ENCODE measurements at regions not wholly inside any gene's neighbourhood (a gene's known extent, or its start where the extent isn't known, plus 50 kb on each side); places are given as distances from the start of the nearest gene placed in this dataset.

- Histone ChIP-seq H3K4me2 (ENCODE audit: low read depth, low read length) (no peak overlapping the region), H3K4me3 (replicated peaks in 1 of 3; ENCODE audit: insufficient read depth in 1 of 3, low read depth in 2 of 3, low read length in 3 of 3) (no peak overlapping the region), H3K9me3 (ENCODE audit: low read length) (peaks cover 12% of the 10 kb centered on the region), H3K36me3 (replicated peaks in 1 of 2; ENCODE audit: control insufficient read depth in 1 of 2, insufficient read depth in 2 of 2, low read length in 2 of 2) (no peaks in the 10 kb centered on the region), H2AFZ (ENCODE audit: low read length) (no peak overlapping the region), H3K9ac (ENCODE audit: insufficient read depth, low read depth, low read length) (no peak overlapping the region), H3K27ac (ENCODE audit: extremely low read length, insufficient read depth, low read length) (no peak overlapping the region), H3K27me3 (ENCODE audit: control insufficient read depth in 1 of 2, insufficient read depth in 2 of 2, low read length in 2 of 2) (no peaks in the 10 kb centered on the region), H4K20me1 (ENCODE audit: insufficient read depth, low read length) (no peaks in the 10 kb centered on the region), H3K4me1 (ENCODE audit: insufficient read depth, low read length) (no peaks in the 10 kb centered on the region), H3K79me2 (ENCODE audit: insufficient read depth, low read length) (no peaks in the 10 kb centered on the region)
- ATAC-seq (no peak), FAIRE-seq (no peak), DNase-seq (ENCODE audit: low spot score) (no peak)
- TF ChIP-seq ZNF17 (CRISPR knock-in tag; IDR thresholded peaks at IDR 0.05) = no peak
- TF ChIP-seq JUN (CRISPR knock-in tag; IDR thresholded peaks at IDR 0.05) = no peak
- ChIA-PET POLR2A (no interaction called here), CTCF (ENCODE audit: low intra/inter-chr PET ratio, low total read pairs) (no interaction called here)
- in situ Hi-C loops (cut with HindIII; ENCODE audit: extremely low pct_ligation_motif_present, low pct_unique_long_range_greater_than_20kb) (no loop called here), intact Hi-C loops (cut with micrococcal nuclease; ENCODE audit: unreplicated experiment) (no loop called here)
- BruUV-seq (replicated peaks) = no TSS peak
- WGBS (ENCODE audit: low lambda C conversion rate) = 7% methylated on average over 5 of the region's 5 CpGs
These were observed 833.6 kb upstream of the AGA start for GRCh38 chr4:178275671-178276360.

- Histone ChIP-seq H3K27me3 (ENCODE audit: control insufficient read depth in 1 of 2, insufficient read depth in 2 of 2, low read length in 2 of 2) (no peaks in the 10 kb centered on the region), H3K4me1 (ENCODE audit: insufficient read depth, low read length) (no peaks in the 10 kb centered on the region), H4K20me1 (ENCODE audit: insufficient read depth, low read length) (no peaks in the 10 kb centered on the region), H3K9ac (ENCODE audit: insufficient read depth, low read depth, low read length) (no peak overlapping the region), H3K27ac (ENCODE audit: extremely low read length, insufficient read depth, low read length) (no peak overlapping the region), H3K36me3 (replicated peaks in 1 of 2; ENCODE audit: control insufficient read depth in 1 of 2, insufficient read depth in 2 of 2, low read length in 2 of 2) (no peaks in the 10 kb centered on the region), H2AFZ (ENCODE audit: low read length) (no peak overlapping the region), H3K9me3 (ENCODE audit: low read length) (peaks cover 4% of the 10 kb centered on the region; the same call in 1 of the 2 replicates), H3K4me2 (ENCODE audit: low read depth, low read length) (no peak overlapping the region), H3K79me2 (ENCODE audit: insufficient read depth, low read length) (no peaks in the 10 kb centered on the region), H3K4me3 (replicated peaks in 1 of 3; ENCODE audit: insufficient read depth in 1 of 3, low read depth in 2 of 3, low read length in 3 of 3) (no peak overlapping the region)
- ATAC-seq = no peak
- 0% methylated on average over 4 of the region's 4 CpGs for WGBS (ENCODE audit: low lambda C conversion rate)
- no peak for FAIRE-seq
- intact Hi-C loops (cut with micrococcal nuclease; ENCODE audit: unreplicated experiment) (no loop called here), in situ Hi-C loops (cut with HindIII; ENCODE audit: extremely low pct_ligation_motif_present, low pct_unique_long_range_greater_than_20kb) (no loop called here)
- DNase-seq (ENCODE audit: low spot score) = no peak
- no peak for TF ChIP-seq MIER3 (CRISPR knock-in tag; IDR thresholded peaks at IDR 0.05; ENCODE audit: borderline replicate concordance)
- BruUV-seq (replicated peaks) = no TSS peak
- ChIA-PET POLR2A (no interaction called here), CTCF (ENCODE audit: low intra/inter-chr PET ratio, low total read pairs) (no interaction called here)
These were observed 838.1 kb upstream of the AGA start for GRCh38 chr4:178280362-178280761.

Measured in HepG2 (cell line).